ENCODE measurements at regions not wholly inside any gene's neighbourhood (a gene's known extent, or its start where the extent isn't known, plus 50 kb on each side); places are given as distances from the start of the nearest gene placed in this dataset.
"Not testable (repeated sequence)": the region's sequence is repeated elsewhere in the genome, so short reads cannot be mapped to it uniquely, and the experiment has no call there.

DNA sequence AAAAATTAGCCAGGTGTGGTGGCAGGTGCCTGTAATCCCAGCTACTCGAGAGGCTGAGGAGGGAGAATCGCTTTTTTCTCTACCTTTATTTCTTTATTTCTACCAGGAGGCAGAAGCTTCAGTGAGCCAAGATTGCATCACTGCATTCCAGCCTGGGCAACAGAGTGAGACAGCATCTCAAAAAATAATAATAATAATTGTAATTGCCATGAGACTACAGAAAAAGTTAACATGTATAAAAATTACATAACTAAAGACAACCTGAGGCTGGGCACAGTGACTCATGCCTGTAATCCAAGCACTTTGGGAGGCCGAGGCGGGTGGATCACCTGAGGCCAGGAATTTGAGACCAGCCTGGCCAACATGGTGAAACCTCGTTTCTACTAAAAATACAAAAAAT, 181.5 kb downstream of the WSCD1 start:
- not testable (repeated sequence) for H3K4me3 ChIP-seq (ENCODE audit: low read length in 2 of 2); DNase-seq (ENCODE audit: low spot score); H3K4me2 ChIP-seq (ENCODE audit: insufficient read depth, low read length, poor library complexity, severe bottlenecking); H2BK15ac ChIP-seq (ENCODE audit: low read length); H2BK120ac ChIP-seq (ENCODE audit: low read depth, low read length); H3K9ac ChIP-seq (ENCODE audit: low read depth, low read length, poor library complexity); H4K91ac ChIP-seq (ENCODE audit: low read depth, low read length, poor library complexity); H3K27ac ChIP-seq (replicated peaks; ENCODE audit: low read length); H3K79me1 ChIP-seq (ENCODE audit: low read depth, low read length); H2BK5ac ChIP-seq (ENCODE audit: low read length); H4K8ac ChIP-seq (ENCODE audit: low read depth, low read length); H3K4me1 ChIP-seq (ENCODE audit: control insufficient read depth in 2 of 2, insufficient read depth in 1 of 2, low read depth in 1 of 2, low read length in 2 of 2); H3K27me3 ChIP-seq (ENCODE audit: control insufficient read depth in 3 of 3, insufficient read depth in 3 of 3, low read depth in 1 of 3, low read length in 3 of 3); H2BK12ac ChIP-seq (ENCODE audit: low read length); H3K4ac ChIP-seq (ENCODE audit: low read length); H2AK5ac ChIP-seq (ENCODE audit: low read depth, low read length); H3K36me3 ChIP-seq (replicated peaks in 1 of 2; ENCODE audit: control insufficient read depth in 2 of 2, insufficient read depth in 2 of 2, low read length in 2 of 2); H3K9me3 ChIP-seq (replicated peaks in 1 of 2; ENCODE audit: control insufficient read depth in 2 of 2, insufficient read depth in 1 of 2, low read depth in 1 of 2, low read length in 2 of 2); H3K14ac ChIP-seq (ENCODE audit: low read length); H2AFZ ChIP-seq (ENCODE audit: low read length); H3K23ac ChIP-seq (ENCODE audit: low read depth, low read length, poor library complexity); H3K18ac ChIP-seq (ENCODE audit: low read length)
- WGBS, 2 donors (ENCODE audit: extremely low coverage in 2 of 2, insufficient read length in 2 of 2, insufficient replicate concordance in 1 of 2) = no CpG with 5 or more reads among the region's 5 CpGs

- peak overlapping the region; percentile 34 for H3K27ac ChIP-seq (replicated peaks; ENCODE audit: low read length)
- no peak overlapping the region for H2BK5ac ChIP-seq (ENCODE audit: low read length)
- no CpG with 5 or more reads among the region's 5 CpGs for WGBS, 2 donors (ENCODE audit: extremely low coverage in 2 of 2, insufficient read length in 2 of 2, insufficient replicate concordance in 1 of 2)
- peak overlapping the region in 1 of 2 donors; percentile 57 for H3K4me3 ChIP-seq (ENCODE audit: low read length in 2 of 2)
- no peak overlapping the region for H2BK12ac ChIP-seq (ENCODE audit: low read length)
- H4K8ac ChIP-seq (ENCODE audit: low read depth, low read length) = no peak overlapping the region
- no peak overlapping the region for H2BK120ac ChIP-seq (ENCODE audit: low read depth, low read length)
- no peak overlapping the region for H3K9ac ChIP-seq (ENCODE audit: low read depth, low read length, poor library complexity)
- no peaks in the 10 kb centered on the region for H3K36me3 ChIP-seq (replicated peaks in 1 of 2; ENCODE audit: control insufficient read depth in 2 of 2, insufficient read depth in 2 of 2, low read length in 2 of 2)
- no peak for DNase-seq (ENCODE audit: low spot score)
- H3K4ac ChIP-seq (ENCODE audit: low read length) = no peak overlapping the region
- no peak overlapping the region for H3K18ac ChIP-seq (ENCODE audit: low read length)
- no peak overlapping the region for H2BK15ac ChIP-seq (ENCODE audit: low read length)
- H2AK5ac ChIP-seq (ENCODE audit: low read depth, low read length) = no peak overlapping the region
- no peaks in the 10 kb centered on the region for H3K9me3 ChIP-seq (replicated peaks in 1 of 2; ENCODE audit: control insufficient read depth in 2 of 2, insufficient read depth in 1 of 2, low read depth in 1 of 2, low read length in 2 of 2)
- no peaks in the 10 kb centered on the region for H3K27me3 ChIP-seq (ENCODE audit: control insufficient read depth in 3 of 3, insufficient read depth in 3 of 3, low read depth in 1 of 3, low read length in 3 of 3)
- no peaks in the 10 kb centered on the region for H3K79me1 ChIP-seq (ENCODE audit: low read depth, low read length)
- H4K91ac ChIP-seq (ENCODE audit: low read depth, low read length, poor library complexity) = no peak overlapping the region
- H3K14ac ChIP-seq (ENCODE audit: low read length) = peak overlapping the region; percentile 33
- H2AFZ ChIP-seq (ENCODE audit: low read length) = peak overlapping the region; percentile 27
- no peak overlapping the region for H3K23ac ChIP-seq (ENCODE audit: low read depth, low read length, poor library complexity)
- peaks cover 6% of the 10 kb centered on the region in 2 donors for H3K4me1 ChIP-seq (ENCODE audit: control insufficient read depth in 2 of 2, insufficient read depth in 1 of 2, low read depth in 1 of 2, low read length in 2 of 2)
- H3K4me2 ChIP-seq (ENCODE audit: insufficient read depth, low read length, poor library complexity, severe bottlenecking) = no peak overlapping the region
Measured at GRCh38 chr17:6249732-6250131, 179.6 kb downstream of the WSCD1 start.

DNA sequence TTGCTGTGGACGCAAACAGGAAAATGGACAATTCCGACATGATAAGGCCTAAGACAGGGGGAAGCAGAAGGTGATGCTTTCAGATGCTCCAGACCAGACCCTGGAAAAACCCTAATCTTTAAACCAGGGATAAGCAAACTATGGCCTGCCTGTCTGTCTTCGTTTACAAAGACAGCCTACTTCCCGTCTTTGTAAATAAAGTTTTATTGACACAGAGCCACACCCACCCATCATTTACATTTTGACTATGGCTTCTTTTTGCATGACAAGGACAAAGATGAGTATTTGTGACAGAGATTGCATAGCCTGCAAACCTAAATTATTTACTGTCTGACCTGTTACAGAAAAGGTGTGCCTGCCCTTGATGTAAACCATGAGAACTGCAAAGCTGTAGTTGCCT, 177.9 kb downstream of the WSCD1 start:
- Histone ChIP-seq H4K91ac (ENCODE audit: low read depth, low read length, poor library complexity) (no peak overlapping the region), H3K36me3 (replicated peaks in 1 of 2; ENCODE audit: control insufficient read depth in 2 of 2, insufficient read depth in 2 of 2, low read length in 2 of 2) (no peaks in the 10 kb centered on the region), H3K9me3 (replicated peaks in 1 of 2; ENCODE audit: control insufficient read depth in 2 of 2, insufficient read depth in 1 of 2, low read depth in 1 of 2, low read length in 2 of 2) (no peaks in the 10 kb centered on the region), H3K9ac (ENCODE audit: low read depth, low read length, poor library complexity) (no peak overlapping the region), H3K4me3 (ENCODE audit: low read length in 2 of 2) (no peak overlapping the region), H3K27ac (replicated peaks; ENCODE audit: low read length) (no peak overlapping the region), H3K79me1 (ENCODE audit: low read depth, low read length) (no peaks in the 10 kb centered on the region), H2BK15ac (ENCODE audit: low read length) (no peak overlapping the region), H4K8ac (ENCODE audit: low read depth, low read length) (no peak overlapping the region), H3K4me2 (ENCODE audit: insufficient read depth, low read length, poor library complexity, severe bottlenecking) (no peak overlapping the region), H3K18ac (ENCODE audit: low read length) (no peak overlapping the region), H3K27me3 (ENCODE audit: control insufficient read depth in 3 of 3, insufficient read depth in 3 of 3, low read depth in 1 of 3, low read length in 3 of 3) (no peaks in the 10 kb centered on the region), H2BK5ac (ENCODE audit: low read length) (no peak overlapping the region), H3K14ac (ENCODE audit: low read length) (no peak overlapping the region), H3K4me1 (ENCODE audit: control insufficient read depth in 2 of 2, insufficient read depth in 1 of 2, low read depth in 1 of 2, low read length in 2 of 2) (peaks cover 6% of the 10 kb centered on the region in 2 donors), H2BK12ac (ENCODE audit: low read length) (no peak overlapping the region), H3K4ac (ENCODE audit: low read length) (no peak overlapping the region), H2AK5ac (ENCODE audit: low read depth, low read length) (no peak overlapping the region), H2AFZ (ENCODE audit: low read length) (no peak overlapping the region), H3K23ac (ENCODE audit: low read depth, low read length, poor library complexity) (no peak overlapping the region), H2BK120ac (ENCODE audit: low read depth, low read length) (no peak overlapping the region)
- WGBS, 2 donors (ENCODE audit: extremely low coverage in 2 of 2, insufficient read length in 2 of 2, insufficient replicate concordance in 1 of 2) = no CpG with 5 or more reads among the region's 4 CpGs
- no peak for DNase-seq (ENCODE audit: low spot score)

- H3K4me3 ChIP-seq (ENCODE audit: low read length in 2 of 2) = no peak overlapping the region
Measured at GRCh38 chr17:6245301-6246177, 175.4 kb downstream of the WSCD1 start.

More at GRCh38 chr17:6245301-6246177, 175.4 kb downstream of the WSCD1 start:
- no peak overlapping the region for H4K91ac ChIP-seq (ENCODE audit: low read depth, low read length, poor library complexity)
- H3K14ac ChIP-seq (ENCODE audit: low read length) = no peak overlapping the region
- H3K23ac ChIP-seq (ENCODE audit: low read depth, low read length, poor library complexity) = peak overlapping the region; percentile 62
- no peaks in the 10 kb centered on the region for H3K79me1 ChIP-seq (ENCODE audit: low read depth, low read length)
- H2BK15ac ChIP-seq (ENCODE audit: low read length) = peak overlapping the region; percentile 74
- H3K27ac ChIP-seq (replicated peaks; ENCODE audit: low read length) = no peak overlapping the region
- no peak overlapping the region for H3K4me2 ChIP-seq (ENCODE audit: insufficient read depth, low read length, poor library complexity, severe bottlenecking)
- no peak for DNase-seq (ENCODE audit: low spot score)
- H4K8ac ChIP-seq (ENCODE audit: low read depth, low read length) = no peak overlapping the region
- H3K4me1 ChIP-seq (ENCODE audit: control insufficient read depth in 2 of 2, insufficient read depth in 1 of 2, low read depth in 1 of 2, low read length in 2 of 2) = peaks cover 6 to 9% of the 10 kb centered on the region in 2 donors
- peaks cover 0 to under 1% of the 10 kb centered on the region in 2 donors for H3K36me3 ChIP-seq (replicated peaks in 1 of 2; ENCODE audit: control insufficient read depth in 2 of 2, insufficient read depth in 2 of 2, low read length in 2 of 2)
- H3K18ac ChIP-seq (ENCODE audit: low read length) = peak overlapping the region; percentile 62
- no CpG with 5 or more reads among the region's 8 CpGs for WGBS, 2 donors (ENCODE audit: extremely low coverage in 2 of 2, insufficient read length in 2 of 2, insufficient replicate concordance in 1 of 2)
- H3K9me3 ChIP-seq (replicated peaks in 1 of 2; ENCODE audit: control insufficient read depth in 2 of 2, insufficient read depth in 1 of 2, low read depth in 1 of 2, low read length in 2 of 2) = no peaks in the 10 kb centered on the region
- H3K4ac ChIP-seq (ENCODE audit: low read length) = no peak overlapping the region
- H2BK5ac ChIP-seq (ENCODE audit: low read length) = no peak overlapping the region
- H2BK12ac ChIP-seq (ENCODE audit: low read length) = peak overlapping the region; percentile 50
- H2AK5ac ChIP-seq (ENCODE audit: low read depth, low read length) = no peak overlapping the region
- H3K27me3 ChIP-seq (ENCODE audit: control insufficient read depth in 3 of 3, insufficient read depth in 3 of 3, low read depth in 1 of 3, low read length in 3 of 3) = no peaks in the 10 kb centered on the region
- no peak overlapping the region for H2AFZ ChIP-seq (ENCODE audit: low read length)
- no peak overlapping the region for H3K9ac ChIP-seq (ENCODE audit: low read depth, low read length, poor library complexity)
- no peak overlapping the region for H2BK120ac ChIP-seq (ENCODE audit: low read depth, low read length)
